Kidney epithelial cell (primary cell): ENCODE measurements at regions not wholly inside any gene's neighbourhood (a gene's known extent, or its start where the extent isn't known, plus 50 kb on each side); places are given as distances from the start of the nearest gene placed in this dataset.

Experiments used
- DNase-seq: peaks from one replicate; pipeline ENCODE4 v3.0.0-alpha.2; 2010; ENCODE audit warnings: low read depth
- H3K27me3 ChIP-seq: 2 replicates; pipeline ENCODE4 v1.6.0; 2011; ENCODE audit warnings: low read length; ENCODE audit not compliant: control insufficient read depth, insufficient read depth
- H3K36me3 ChIP-seq: 2 replicates; pipeline ENCODE4 v1.5.1; 2011; ENCODE audit warnings: low read length; ENCODE audit not compliant: control insufficient read depth, insufficient read depth
- H3K4me3 ChIP-seq: 2 replicates; pipeline ENCODE4 v1.5.1; 2011; ENCODE audit warnings: low read depth, mild to moderate bottlenecking, control low read depth, low read length
- TF ChIP-seq, protein P1 (sequence below): IDR thresholded peaks from 2 replicates; pipeline ENCODE4 v1.5.1; 2011; ENCODE audit warnings: mild to moderate bottlenecking, moderate library complexity, low read length, control low read depth, inconsistent platforms; ENCODE audit not compliant: insufficient read depth, poor library complexity, severe bottlenecking

DNA sequence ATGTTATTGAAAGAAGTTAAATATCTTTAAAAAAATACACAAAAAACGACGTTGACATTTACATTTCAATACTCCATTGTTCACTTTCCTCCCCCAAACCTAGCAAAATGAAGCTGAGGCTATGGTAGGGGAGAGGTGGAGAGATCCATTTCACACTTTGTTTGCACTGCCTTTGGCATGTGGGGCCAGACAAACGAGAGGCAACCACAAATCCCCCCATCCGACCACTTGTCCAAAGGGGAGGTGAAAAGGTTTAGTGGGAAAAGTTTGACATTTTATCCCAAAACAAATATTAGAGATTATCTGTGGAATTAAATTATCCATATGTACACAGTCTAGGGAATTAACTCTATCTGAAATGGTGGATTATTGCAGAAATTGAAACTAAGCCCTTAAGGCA is 261.7 kb upstream of the FIGN start:
- Histone ChIP-seq H3K27me3 (no peaks in the 10 kb centered on the region), H3K4me3 (no peak overlapping the region), H3K36me3 (no peaks in the 10 kb centered on the region)
- DNase-seq: no peak
- TF ChIP-seq, protein P1, sequence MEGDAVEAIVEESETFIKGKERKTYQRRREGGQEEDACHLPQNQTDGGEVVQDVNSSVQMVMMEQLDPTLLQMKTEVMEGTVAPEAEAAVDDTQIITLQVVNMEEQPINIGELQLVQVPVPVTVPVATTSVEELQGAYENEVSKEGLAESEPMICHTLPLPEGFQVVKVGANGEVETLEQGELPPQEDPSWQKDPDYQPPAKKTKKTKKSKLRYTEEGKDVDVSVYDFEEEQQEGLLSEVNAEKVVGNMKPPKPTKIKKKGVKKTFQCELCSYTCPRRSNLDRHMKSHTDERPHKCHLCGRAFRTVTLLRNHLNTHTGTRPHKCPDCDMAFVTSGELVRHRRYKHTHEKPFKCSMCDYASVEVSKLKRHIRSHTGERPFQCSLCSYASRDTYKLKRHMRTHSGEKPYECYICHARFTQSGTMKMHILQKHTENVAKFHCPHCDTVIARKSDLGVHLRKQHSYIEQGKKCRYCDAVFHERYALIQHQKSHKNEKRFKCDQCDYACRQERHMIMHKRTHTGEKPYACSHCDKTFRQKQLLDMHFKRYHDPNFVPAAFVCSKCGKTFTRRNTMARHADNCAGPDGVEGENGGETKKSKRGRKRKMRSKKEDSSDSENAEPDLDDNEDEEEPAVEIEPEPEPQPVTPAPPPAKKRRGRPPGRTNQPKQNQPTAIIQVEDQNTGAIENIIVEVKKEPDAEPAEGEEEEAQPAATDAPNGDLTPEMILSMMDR: no peak

GRCh38 chr2:163990541-163990940 is 254.7 kb upstream of the FIGN start:
- no peak for DNase-seq
- Histone ChIP-seq H3K36me3 (no peaks in the 10 kb centered on the region), H3K4me3 (no peak overlapping the region), H3K27me3 (no peaks in the 10 kb centered on the region)
- TF ChIP-seq, protein P1: no peak

DNA sequence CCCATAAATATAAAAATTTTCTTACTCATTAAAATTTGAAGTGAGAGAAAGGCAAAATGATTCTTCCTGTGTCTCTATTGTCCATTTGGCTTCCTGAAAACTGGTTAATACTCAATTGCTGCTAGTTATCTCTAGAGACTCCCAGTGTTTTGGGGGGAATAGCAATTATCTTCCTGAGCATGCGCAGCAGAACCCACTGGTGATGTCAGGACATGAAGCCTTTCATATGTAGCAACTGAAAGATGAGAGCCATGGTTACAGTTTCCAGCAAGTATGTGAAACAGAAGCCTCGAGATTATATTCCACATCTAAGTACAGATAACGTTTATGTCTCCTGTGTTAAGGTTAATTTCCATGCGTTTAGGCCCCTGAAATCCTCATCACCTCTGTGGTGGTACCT is 254.3 kb upstream of the FIGN start:
- DNase-seq: no peak
- TF ChIP-seq, protein P1: no peak
- H3K4me3 ChIP-seq: no peak overlapping the region
- H3K27me3 ChIP-seq: no peaks in the 10 kb centered on the region
- no peaks in the 10 kb centered on the region for H3K36me3 ChIP-seq

GRCh38 chr2:163987175-163987940 is 251.6 kb upstream of the FIGN start:
- H3K4me3 ChIP-seq: no peak overlapping the region
- H3K27me3 ChIP-seq: no peaks in the 10 kb centered on the region
- DNase-seq: no peak
- TF ChIP-seq, protein P1: no peak
- H3K36me3 ChIP-seq: no peaks in the 10 kb centered on the region

- Histone ChIP-seq H3K4me3 (no peak overlapping the region), H3K27me3 (no peaks in the 10 kb centered on the region)
- TF ChIP-seq, protein P1: no peak
Measured at GRCh38 chr2:163984986-163985385, 249.2 kb upstream of the FIGN start.

DNA sequence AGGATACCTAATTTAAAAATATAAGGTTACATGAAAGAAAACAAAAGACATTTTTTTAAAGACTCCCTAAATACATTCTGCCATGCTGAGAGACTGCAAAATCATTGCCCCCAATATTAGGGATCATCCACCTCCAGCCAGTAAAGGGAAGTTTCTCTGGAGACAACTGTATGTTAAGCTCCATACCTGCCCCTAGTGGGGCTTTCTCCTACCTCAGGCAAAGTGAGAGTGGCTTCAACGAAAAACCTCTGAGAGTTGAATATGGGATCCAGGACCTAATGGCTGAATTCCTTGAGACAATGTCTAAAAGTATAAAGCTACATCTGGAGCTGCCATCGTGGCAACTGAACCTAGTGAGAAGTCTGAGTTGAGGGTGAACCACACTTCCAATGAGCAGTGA is 248.1 kb upstream of the FIGN start:
- TF ChIP-seq, protein P1: no peak
- Histone ChIP-seq H3K36me3 (no peaks in the 10 kb centered on the region), H3K4me3 (no peak overlapping the region), H3K27me3 (no peaks in the 10 kb centered on the region)
- no peak for DNase-seq

More at GRCh38 chr2:163984986-163985385, 249.2 kb upstream of the FIGN start:
- no peaks in the 10 kb centered on the region for H3K36me3 ChIP-seq
- no peak for DNase-seq
